Activated T-helper 9 cell treated with anti-CD3 and anti-CD28 coated beads, Interleukin-2, amount 50 U/mL, for 16 hours (primary cell): ENCODE measurements at regions not wholly inside any gene's neighbourhood (a gene's known extent, or its start where the extent isn't known, plus 50 kb on each side); places are given as distances from the start of the nearest gene placed in this dataset.
"Not testable (repeated sequence)": the region's sequence is repeated elsewhere in the genome, so short reads cannot be mapped to it uniquely, and the experiment has no call there.

Experiments
- DNase-seq: peaks from one replicate; pipeline ENCODE4 v3.0.0-alpha.2; 2020; ENCODE audit warnings: low read depth

DNA sequence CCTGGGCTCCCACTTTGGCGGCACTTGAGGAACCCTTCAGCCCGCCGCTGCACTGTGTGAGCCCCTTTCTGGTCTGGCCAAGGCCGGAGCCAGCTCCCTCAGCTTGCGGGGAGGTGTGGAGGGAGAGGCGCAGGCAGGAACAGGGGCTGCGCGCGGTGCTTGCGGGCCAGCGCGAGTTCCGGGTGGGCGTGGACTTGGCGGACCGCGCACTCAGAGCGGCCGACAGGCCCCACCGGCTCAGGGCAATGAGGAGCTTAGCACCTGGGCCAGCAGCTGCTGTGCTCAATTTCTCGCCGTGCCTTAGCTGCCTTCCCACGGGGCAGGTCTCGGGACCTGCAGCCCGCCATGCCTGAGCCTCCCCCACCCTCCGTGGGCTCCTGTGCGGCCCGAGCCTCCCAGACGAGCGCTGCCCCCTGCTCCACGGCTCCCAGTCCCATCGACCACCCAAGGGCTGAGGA is 324.8 kb downstream of the RAD51AP2 start:
- DNase-seq = not testable (repeated sequence)

- DNase-seq = no peak
Measured at GRCh38 chr2:17191223-17191622, 327.0 kb downstream of the RAD51AP2 start.

DNA sequence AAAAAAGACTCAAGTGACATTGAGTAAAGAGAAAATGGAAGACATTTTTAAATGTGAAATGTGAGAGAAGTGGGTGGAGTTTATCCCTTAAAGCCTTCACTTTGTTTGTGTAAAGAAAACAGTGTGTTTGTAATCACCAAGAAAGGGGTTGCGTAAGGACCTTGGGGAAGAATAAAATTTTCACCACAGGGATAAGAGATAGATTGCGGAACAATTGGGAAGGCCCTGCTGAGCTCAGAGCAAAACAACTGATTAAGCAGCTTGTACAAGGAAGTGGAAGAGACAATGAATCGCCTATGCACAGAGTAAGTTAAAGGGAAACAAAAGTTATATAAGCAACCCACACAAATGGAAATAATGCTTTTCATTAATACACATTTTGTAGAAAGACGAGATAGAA is 327.7 kb downstream of the RAD51AP2 start:
- no peak for DNase-seq

DNA sequence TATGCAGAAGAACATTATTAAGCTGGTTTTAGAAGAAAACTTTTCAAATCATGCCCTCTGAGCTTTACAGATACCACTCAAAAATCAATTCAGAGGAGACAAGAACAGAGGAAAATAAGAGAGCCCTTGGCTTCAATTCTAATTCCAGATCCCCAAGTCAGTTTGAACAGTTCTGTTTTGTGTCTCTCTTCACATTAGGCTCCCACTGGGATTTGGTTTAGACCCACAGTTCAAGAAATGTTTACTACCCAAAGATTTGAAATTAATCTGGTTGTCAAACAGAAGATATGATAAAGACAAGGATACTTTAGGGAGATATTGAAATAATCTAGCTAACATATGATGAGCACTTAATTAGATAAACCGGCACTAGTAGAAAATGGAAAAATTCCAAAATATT is 329.5 kb downstream of the RAD51AP2 start:
- DNase-seq = no peak

DNA sequence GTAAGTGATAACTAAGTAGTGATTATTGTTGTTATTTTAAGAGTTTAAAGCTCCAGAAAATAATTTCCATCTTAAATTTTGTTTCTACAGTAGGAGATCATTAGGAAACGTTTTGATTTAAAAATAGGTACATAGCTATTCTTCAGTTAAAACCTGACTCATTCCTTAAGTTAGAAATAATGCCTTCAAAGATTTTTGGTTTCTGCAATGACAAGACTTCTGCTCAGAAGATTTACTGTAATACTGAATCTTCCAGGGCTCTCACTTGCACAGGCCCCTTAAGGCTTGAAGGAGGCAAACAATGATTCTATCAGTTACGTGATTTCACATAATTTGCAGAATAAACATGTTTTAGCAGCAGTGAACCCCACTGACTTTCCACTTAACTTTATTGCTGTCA is 333.7 kb downstream of the RAD51AP2 start:
- no peak for DNase-seq

DNA sequence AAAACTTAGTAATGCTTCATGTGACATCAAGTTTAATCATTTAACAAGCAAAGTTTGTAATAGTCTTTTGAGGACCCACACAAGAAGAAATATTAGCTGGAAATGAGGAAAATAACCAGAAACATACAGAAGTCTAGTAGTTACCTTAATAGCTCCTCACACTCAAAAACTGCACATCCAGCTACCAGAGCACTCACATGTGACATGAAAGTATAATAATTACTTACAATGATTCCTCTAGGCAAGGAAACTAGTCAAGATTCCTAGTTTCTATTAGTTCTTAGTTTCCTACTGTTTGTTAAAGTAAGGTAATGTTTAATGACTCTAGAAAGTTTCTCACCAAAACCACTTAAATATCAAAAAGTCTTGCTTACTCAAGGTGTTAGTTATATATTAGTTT is 335.8 kb downstream of the RAD51AP2 start:
- no peak for DNase-seq

GRCh38 chr2:17181051-17181752 is 337.0 kb downstream of the RAD51AP2 start:
- DNase-seq = no peak

DNA sequence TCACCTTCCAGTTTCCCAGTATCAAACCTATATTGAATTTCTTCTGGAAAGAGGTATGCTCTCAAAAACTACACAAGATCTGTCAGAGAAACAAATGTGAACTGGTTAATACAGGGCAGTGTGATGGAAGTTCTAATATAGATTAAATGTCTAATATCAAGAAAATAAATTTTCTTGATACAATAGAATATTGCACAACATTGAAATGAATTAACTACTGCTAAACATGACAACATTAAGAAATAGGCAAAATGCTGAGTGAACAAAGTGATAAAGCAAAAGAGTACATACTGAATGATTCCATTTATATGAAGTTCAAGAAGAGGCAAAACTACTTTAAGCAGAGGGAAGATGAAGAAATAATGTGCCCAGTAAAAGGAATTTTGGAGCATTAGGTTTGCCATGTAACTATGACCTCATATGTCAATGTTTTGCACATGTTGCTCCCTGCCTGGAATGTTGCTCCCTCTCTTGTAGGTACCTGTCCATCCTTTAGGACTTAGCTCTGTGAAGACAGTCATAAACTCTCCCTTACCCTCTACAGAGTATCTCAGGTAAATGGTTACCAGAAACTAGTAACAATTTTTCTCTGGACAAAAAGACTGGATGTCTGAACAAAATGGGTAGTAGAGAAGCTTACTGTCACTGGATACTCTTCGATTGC is 339.0 kb downstream of the RAD51AP2 start:
- DNase-seq = no peak

- DNase-seq = no peak
Measured at GRCh38 chr2:17177088-17177487, 341.2 kb downstream of the RAD51AP2 start.

DNA sequence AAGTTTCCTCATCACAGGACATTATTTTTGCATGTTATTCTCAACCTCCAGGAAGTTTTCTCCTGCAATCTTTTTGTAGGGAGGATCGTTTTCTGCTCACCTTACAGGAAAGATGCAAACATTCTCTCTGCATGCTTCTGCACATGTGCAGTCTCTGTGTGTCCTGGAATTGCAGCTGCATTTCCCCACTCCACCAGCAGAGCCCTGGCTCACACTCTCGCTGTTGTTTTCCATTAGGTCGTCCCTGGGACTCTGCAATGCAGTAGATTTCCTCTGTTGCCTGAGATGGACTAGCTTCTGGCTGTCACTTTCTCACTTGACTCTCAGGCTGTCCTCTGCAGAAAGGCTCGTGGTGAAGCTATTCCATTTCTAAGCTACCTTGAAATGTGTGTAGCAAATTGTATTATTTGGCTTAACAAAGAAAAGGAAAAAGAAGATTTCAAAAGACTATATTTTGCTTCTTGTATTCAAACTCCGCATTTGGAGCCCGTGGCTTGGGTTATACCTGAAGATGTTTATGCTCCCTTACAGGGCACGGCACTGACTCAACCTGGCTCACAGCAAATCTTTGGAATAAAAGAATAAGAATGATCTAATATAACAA is 346.7 kb downstream of the RAD51AP2 start:
- DNase-seq = no peak

GRCh38 chr2:17166506-17166905 is 351.7 kb downstream of the RAD51AP2 start:
- no peak for DNase-seq

- DNase-seq = no peak
Measured at GRCh38 chr2:17164550-17164949, 353.7 kb downstream of the RAD51AP2 start.

GRCh38 chr2:17163638-17164037 is 354.6 kb downstream of the RAD51AP2 start:
- no peak for DNase-seq

DNA sequence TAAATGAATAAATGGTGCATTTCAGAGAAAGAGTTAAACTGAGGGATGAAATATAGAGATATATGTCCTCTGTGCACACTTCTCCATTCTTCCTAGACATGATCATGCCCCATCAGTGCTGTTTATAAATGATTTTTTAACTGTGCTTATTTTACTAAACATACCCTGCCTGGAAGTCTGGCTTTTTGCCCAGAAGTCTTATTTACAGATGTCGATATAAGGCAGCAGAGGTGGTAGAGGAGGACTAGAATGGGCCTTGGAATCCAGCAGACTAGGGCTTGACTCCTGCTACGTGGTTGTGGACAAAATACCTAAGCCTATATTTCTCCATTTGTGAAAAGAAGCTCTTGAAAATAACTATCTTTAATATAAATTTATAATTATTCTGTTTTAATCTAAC is 355.5 kb downstream of the RAD51AP2 start:
- no peak for DNase-seq

DNA sequence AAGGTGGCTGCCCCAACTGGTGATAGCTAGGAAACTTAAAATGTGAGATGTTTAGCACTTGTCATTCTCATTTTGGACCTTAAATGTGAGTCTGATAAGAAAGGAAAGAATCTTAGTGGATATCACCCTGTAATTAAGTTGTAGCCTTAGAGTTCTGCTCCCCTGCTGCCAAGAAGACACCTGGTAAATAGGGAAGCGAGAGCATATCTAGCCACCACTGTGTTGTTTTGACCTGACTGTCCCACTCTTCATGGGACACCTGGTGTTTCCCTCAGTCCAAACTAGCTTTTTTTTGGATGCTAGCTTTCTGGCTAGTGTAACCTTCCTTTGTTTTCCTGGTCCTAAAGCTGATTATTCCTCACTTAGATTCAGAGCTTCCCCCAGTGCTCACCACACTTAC is 357.6 kb downstream of the RAD51AP2 start:
- no peak for DNase-seq

DNA sequence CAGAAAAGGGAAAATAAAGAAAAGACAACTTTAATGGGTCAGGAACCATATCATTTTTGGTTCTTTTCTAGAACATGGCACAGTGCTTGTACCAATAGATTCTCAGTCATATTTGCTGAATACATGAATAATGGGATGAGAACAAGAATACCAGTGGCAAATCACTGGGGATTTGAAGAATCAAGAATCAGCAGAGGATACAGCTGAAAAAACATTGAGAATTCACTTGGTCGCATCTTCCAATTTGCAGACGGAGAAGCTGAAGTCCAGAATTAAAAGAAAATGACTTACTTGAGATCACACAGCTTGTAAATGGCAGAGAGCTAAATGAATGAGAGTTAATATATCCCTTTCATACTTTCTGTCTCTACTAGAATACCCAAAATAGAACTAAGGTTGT is 362.2 kb downstream of the RAD51AP2 start:
- DNase-seq = no peak

- no peak for DNase-seq
Measured at GRCh38 chr2:17149945-17150344, 368.3 kb downstream of the RAD51AP2 start.

GRCh38 chr2:17148407-17149145 is 369.7 kb downstream of the RAD51AP2 start:
- no peak for DNase-seq

DNA sequence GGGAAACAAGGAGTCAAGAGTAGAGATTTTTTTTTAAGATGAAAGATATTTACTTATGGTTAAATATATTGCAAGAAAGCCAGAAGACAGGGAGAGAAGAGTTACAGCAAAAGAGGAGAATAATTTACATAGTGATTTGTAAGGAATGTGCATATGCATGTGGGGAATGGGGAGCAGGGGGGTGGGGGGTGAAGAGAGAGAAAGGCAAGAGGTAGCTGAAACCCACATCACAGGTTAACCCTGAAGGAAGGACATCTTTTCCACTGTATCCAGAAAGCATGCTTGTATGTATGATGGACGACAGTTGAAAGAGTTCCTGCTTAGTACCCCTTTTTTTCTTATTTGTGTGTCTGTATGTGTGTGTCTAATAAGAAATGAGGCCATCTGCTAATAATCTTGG is 371.9 kb downstream of the RAD51AP2 start:
- DNase-seq = no peak

- DNase-seq = no peak
Measured at GRCh38 chr2:17136877-17137276, 381.4 kb downstream of the RAD51AP2 start.

DNA sequence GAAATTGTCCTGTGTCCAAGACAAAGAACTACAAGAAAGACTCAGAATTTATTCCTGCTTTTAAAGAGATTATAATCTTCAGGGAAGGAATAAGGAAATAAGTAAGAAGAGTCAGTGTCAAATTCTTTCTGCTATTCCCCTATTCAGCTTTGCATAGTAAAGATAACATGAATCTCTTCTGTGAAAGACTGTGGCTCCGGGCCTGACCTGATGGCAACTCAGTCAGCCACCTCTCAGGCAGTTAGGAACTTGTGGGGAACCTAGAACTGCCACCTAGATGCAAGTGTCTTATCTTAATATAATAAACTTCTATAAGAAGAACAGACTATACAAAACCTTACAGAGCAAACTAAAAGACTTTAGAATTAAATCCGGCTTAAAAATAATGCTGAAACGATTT is 382.0 kb downstream of the RAD51AP2 start:
- no peak for DNase-seq

DNA sequence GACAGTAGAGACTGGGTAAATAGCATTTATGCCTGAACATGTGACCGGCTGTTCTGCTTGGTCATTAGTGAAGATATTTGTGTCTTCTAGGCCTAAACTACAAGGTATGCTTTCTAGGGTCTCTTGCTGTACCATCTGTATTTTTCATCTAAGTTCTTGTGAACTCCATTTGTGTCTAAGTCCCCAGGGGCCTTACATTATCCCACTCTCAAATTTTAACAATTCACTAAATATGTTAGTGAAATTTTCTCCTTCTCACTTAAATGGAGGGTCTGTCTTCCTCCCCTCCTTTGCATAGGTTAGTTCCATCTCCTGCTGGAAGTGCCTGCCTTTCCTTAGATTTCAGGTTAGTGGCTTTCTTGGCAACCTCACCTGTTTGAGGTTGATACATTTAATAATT is 382.6 kb downstream of the RAD51AP2 start:
- DNase-seq = no peak
